NCI-H2029 (cell line): ENCODE measurements at regions not wholly inside any gene's neighbourhood (a gene's known extent, or its start where the extent isn't known, plus 50 kb on each side); places are given as distances from the start of the nearest gene placed in this dataset.
"Not testable (repeated sequence)": the region's sequence is repeated elsewhere in the genome, so short reads cannot be mapped to it uniquely, and the experiment has no call there.

Source experiments
- DNase-seq: peaks from one replicate; lab custom pipeline; 2025; lab: John Stamatoyannopoulos, UW

GRCh38 chr3:80618295-80619256 is 850.8 kb upstream of the ROBO1 start:
- DNase-seq, result no peak

- no peak for DNase-seq
Measured at GRCh38 chr3:80612366-80612765, 844.6 kb upstream of the ROBO1 start.

GRCh38 chr3:80608072-80608471 is 840.3 kb upstream of the ROBO1 start:
- not testable (repeated sequence) for DNase-seq

- no peak for DNase-seq
Measured at GRCh38 chr3:80606073-80606472, 838.3 kb upstream of the ROBO1 start.

GRCh38 chr3:80601479-80601878 is 833.7 kb upstream of the ROBO1 start:
- no peak for DNase-seq

- no peak for DNase-seq
Measured at GRCh38 chr3:80592792-80593191, 825.0 kb upstream of the ROBO1 start.

GRCh38 chr3:80586338-80586737 is 818.5 kb upstream of the ROBO1 start:
- no peak for DNase-seq

- DNase-seq, result no peak
Measured at GRCh38 chr3:80580146-80580545, 812.3 kb upstream of the ROBO1 start.

GRCh38 chr3:80564391-80564790 is 796.6 kb upstream of the ROBO1 start:
- no peak for DNase-seq

GRCh38 chr3:80559701-80560100 is 791.9 kb upstream of the ROBO1 start:
- no peak for DNase-seq

GRCh38 chr3:80556763-80557162 is 789.0 kb upstream of the ROBO1 start:
- no peak for DNase-seq

GRCh38 chr3:80554304-80554703 is 786.5 kb upstream of the ROBO1 start:
- DNase-seq, result no peak

- DNase-seq, result no peak
Measured at GRCh38 chr3:80553211-80553610, 785.4 kb upstream of the ROBO1 start.

- DNase-seq, result no peak
Measured at GRCh38 chr3:80550174-80550573, 782.4 kb upstream of the ROBO1 start.

GRCh38 chr3:80549173-80549572 is 781.4 kb upstream of the ROBO1 start:
- DNase-seq, result no peak

GRCh38 chr3:80543154-80543553 is 775.4 kb upstream of the ROBO1 start:
- DNase-seq, result no peak

GRCh38 chr3:80542456-80542855 is 774.7 kb upstream of the ROBO1 start:
- no peak for DNase-seq

- no peak for DNase-seq
Measured at GRCh38 chr3:80537680-80538079, 769.9 kb upstream of the ROBO1 start.

GRCh38 chr3:80535286-80535685 is 767.5 kb upstream of the ROBO1 start:
- DNase-seq, result no peak

- DNase-seq, result no peak
Measured at GRCh38 chr3:80533553-80533952, 765.8 kb upstream of the ROBO1 start.

GRCh38 chr3:80526153-80526552 is 758.4 kb upstream of the ROBO1 start:
- no peak for DNase-seq

- DNase-seq, result no peak
Measured at GRCh38 chr3:80521081-80521480, 753.3 kb upstream of the ROBO1 start.

GRCh38 chr3:80519436-80519835 is 751.6 kb upstream of the ROBO1 start:
- no peak for DNase-seq

GRCh38 chr3:80496452-80496851 is 728.7 kb upstream of the ROBO1 start:
- DNase-seq, result no peak
